HEK293T (cell line): ENCODE measurements at regions not wholly inside any gene's neighbourhood (a gene's known extent, or its start where the extent isn't known, plus 50 kb on each side); places are given as distances from the start of the nearest gene placed in this dataset.

Experiments used
- ARNT ChIP-seq: fragments of 450-650 bp; IDR thresholded peaks from 2 replicates; pipeline ENCODE4 v1.6.1; 2017; ENCODE audit warnings: mild to moderate bottlenecking
- BHLHE40 ChIP-seq: fragments of 450-650 bp; IDR thresholded peaks from 2 replicates; pipeline ENCODE4 v1.6.1; 2016; ENCODE audit warnings: mild to moderate bottlenecking, moderate library complexity, borderline replicate concordance
- CTBP1 ChIP-seq: fragments of 450-650 bp; IDR thresholded peaks from 2 replicates; pipeline ENCODE4 v1.6.1; 2016; ENCODE audit warnings: borderline replicate concordance
- ELF4 ChIP-seq: fragments of 450-650 bp; IDR thresholded peaks from 2 replicates; pipeline ENCODE4 v1.6.1; 2017; ENCODE audit warnings: antibody characterized with exemption
- FOXA1 ChIP-seq: fragments of 450-650 bp; IDR thresholded peaks from 2 replicates; pipeline ENCODE4 v1.6.1; 2016; ENCODE audit warnings: mild to moderate bottlenecking
- FOXK2 ChIP-seq: fragments of 450-650 bp; IDR thresholded peaks from 2 replicates; pipeline ENCODE4 v1.6.1; 2016; ENCODE audit warnings: mild to moderate bottlenecking
- FOXM1 ChIP-seq: fragments of 450-650 bp; IDR thresholded peaks from 2 replicates; pipeline ENCODE4 v1.6.1; 2017; ENCODE audit warnings: mild to moderate bottlenecking, borderline replicate concordance
- L3MBTL2 ChIP-seq: fragments of 450-650 bp; conservative IDR thresholded peaks from 2 replicates; pipeline ENCODE4 v1.6.1; 2016; ENCODE audit warnings: mild to moderate bottlenecking
- NFRKB ChIP-seq: fragments of 450-650 bp; IDR thresholded peaks from 2 replicates; pipeline ENCODE4 v1.6.1; 2016; ENCODE audit warnings: mild to moderate bottlenecking, moderate library complexity
- SP1 ChIP-seq: fragments of 450-650 bp; IDR thresholded peaks from 2 replicates; pipeline ENCODE4 v1.6.1; 2017
- SUZ12 ChIP-seq: fragments of 450-650 bp; IDR thresholded peaks from 2 replicates; pipeline ENCODE4 v1.6.1; 2016; ENCODE audit warnings: mild to moderate bottlenecking
- TARDBP ChIP-seq: fragments of 450-650 bp; IDR thresholded peaks from 2 replicates; pipeline ENCODE4 v1.6.1; 2016
- ZNF384 ChIP-seq: fragments of 450-650 bp; IDR thresholded peaks from 2 replicates; pipeline ENCODE4 v1.6.1; 2016

DNA sequence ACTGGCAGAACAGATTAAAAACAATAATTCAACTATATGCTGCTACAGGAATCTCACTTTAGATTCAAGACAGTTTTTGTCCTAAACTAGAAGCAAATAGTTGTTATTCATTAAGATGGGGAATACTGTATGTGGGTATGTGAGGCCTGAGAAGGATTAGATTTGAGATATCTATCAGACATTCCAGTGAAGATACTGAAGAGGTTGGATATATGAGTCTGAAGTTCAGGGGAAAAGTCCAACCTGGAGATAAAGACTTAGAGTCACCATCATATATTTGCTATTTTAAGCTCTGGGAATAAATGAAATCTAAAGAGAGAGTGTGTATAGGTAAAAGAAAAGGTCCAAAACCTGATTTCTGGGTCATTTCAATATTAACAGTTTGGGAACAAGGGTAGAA is 96.2 kb upstream of the RBBP8 start:
- no peak for TF ChIP-seq CTBP1
- TF ChIP-seq FOXA1 = no peak
- TF ChIP-seq FOXM1 = no peak
- TF ChIP-seq NFRKB = no peak
- no peak for TF ChIP-seq L3MBTL2
- TF ChIP-seq FOXK2 = no peak
- TF ChIP-seq BHLHE40 = no peak
- TF ChIP-seq SP1 = no peak
- TF ChIP-seq ELF4 = no peak
- TF ChIP-seq TARDBP = no peak
- no peak for TF ChIP-seq ZNF384
- TF ChIP-seq ARNT = no peak
- TF ChIP-seq SUZ12 = no peak
